Panc1 (cell line): ENCODE measurements at regions not wholly inside any gene's neighbourhood (a gene's known extent, or its start where the extent isn't known, plus 50 kb on each side); places are given as distances from the start of the nearest gene placed in this dataset.

Experiments
- ATAC-seq: fragments of 200-7000 bp; cut with Tn5 transposase; 2 replicates; pipeline ENCODE4 v1.9.1; 2020; ENCODE audit warnings: mild to moderate bottlenecking, moderate library complexity
- BruUV-seq: library from RNA; stranded (reverse); fragments of 400-500 nt; replicated peaks from 2 replicates; lab custom pipeline; 2021; lab: Mats Ljungman, UMichigan
- CTCF ChIA-PET: fragments of 300-600 bp; sonication (Branson Sonifier 250); formaldehyde crosslinking; loops from one replicate; lab custom pipeline; 2022; ENCODE audit warnings: antibody characterized with exemption; lab: Charles Lee
- POLR2A ChIA-PET: fragments of 300-600 bp; sonication (Branson Sonifier 250); formaldehyde crosslinking; loops from one replicate; lab custom pipeline; 2022; ENCODE audit warnings: antibody characterized with exemption; lab: Charles Lee
- DNase-seq: peaks from one replicate; pipeline ENCODE4 v3.0.0-alpha.2; 2010; ENCODE audit warnings: low read depth, low spot score
- H3K27ac ChIP-seq: 2 replicates; pipeline ENCODE4 v1.5.1; 2011; ENCODE audit warnings: mild to moderate bottlenecking, low read length, inconsistent platforms
- H3K27me3 ChIP-seq: fragments of 200-500 bp; sonication (Bioruptor generic); 2 replicates; pipeline ENCODE4 v1.6.0; 2014; ENCODE audit warnings: low read length, inconsistent platforms; ENCODE audit not compliant: control insufficient read depth, insufficient read depth
- H3K36me3 ChIP-seq: fragments of 200-500 bp; sonication (Bioruptor generic); 2 replicates; pipeline ENCODE4 v1.5.1; 2014; ENCODE audit warnings: inconsistent platforms, mild to moderate bottlenecking, low read length, moderate library complexity; ENCODE audit not compliant: control insufficient read depth, insufficient read depth
- H3K4me1 ChIP-seq: 2 replicates; pipeline ENCODE4 v1.5.1; 2011; ENCODE audit warnings: inconsistent platforms, mild to moderate bottlenecking, low read length, moderate library complexity; ENCODE audit not compliant: control insufficient read depth, insufficient read depth
- H3K4me3 ChIP-seq, 2 experiments: 2 replicates each; pipeline ENCODE4 v1.5.1; 2011 to 2012; ENCODE audit warnings: low read depth in 2 of 2, low read length in 2 of 2, mild to moderate bottlenecking in 2 of 2, inconsistent platforms in 1 of 2, moderate library complexity in 1 of 2
- H3K9me3 ChIP-seq: fragments of 200-500 bp; sonication (Bioruptor generic); 2 replicates; pipeline ENCODE4 v1.5.1; 2014; ENCODE audit warnings: low read depth, mild to moderate bottlenecking, inconsistent platforms, low read length, moderate library complexity; ENCODE audit not compliant: control insufficient read depth, insufficient read depth
- CTCF ChIP-seq: fragments of 450-650 bp; IDR thresholded peaks from 2 replicates; pipeline ENCODE4 v1.5.1; 2017; ENCODE audit warnings: mild to moderate bottlenecking
- POLR2AphosphoS5 ChIP-seq: IDR thresholded peaks from 2 replicates; pipeline ENCODE4 v1.6.1; 2012; ENCODE audit warnings: mild to moderate bottlenecking, low read depth, low read length, moderate library complexity
- REST ChIP-seq, 2 experiments: IDR thresholded peaks; 2 replicates each; pipeline ENCODE4 v1.6.1; 2011 to 2012; ENCODE audit warnings: low read depth in 2 of 2, control low read depth in 1 of 2, low read length in 1 of 2, mild to moderate bottlenecking in 1 of 2, moderate library complexity in 1 of 2; ENCODE audit not compliant: insufficient read depth in 1 of 2
- SIN3A ChIP-seq: IDR thresholded peaks from 2 replicates; pipeline ENCODE4 v1.6.1; 2012; ENCODE audit warnings: low read depth, mild to moderate bottlenecking, low read length, moderate library complexity, borderline replicate concordance; ENCODE audit not compliant: insufficient read depth
- TCF7L2 ChIP-seq: IDR thresholded peaks from 2 replicates; pipeline ENCODE4 v1.6.1; 2011; ENCODE audit warnings: mild to moderate bottlenecking, low read depth, low read length, inconsistent platforms
- in situ Hi-C: cut with HindIII; loops from 2 replicates; pipeline ENCODE4 v1.10.0; 2016; ENCODE audit warnings: low sequenced_read_pairs, low pct_unique_long_range_greater_than_20kb
- intact Hi-C: fragments of 100-400 bp; cut with micrococcal nuclease; formaldehyde crosslinking; loops from one replicate; pipeline ENCODE4 v1.10.0; 2022; ENCODE audit not compliant: unreplicated experiment

- no TSS peak for BruUV-seq
- ChIA-PET CTCF (no interaction called here), POLR2A (no interaction called here)
- ATAC-seq: no peak
- intact Hi-C loops (no loop called here), in situ Hi-C loops (no loop called here)
- H3K27ac ChIP-seq: no peak overlapping the region
- no peaks in the 10 kb centered on the region for H3K36me3 ChIP-seq
- H3K9me3 ChIP-seq: no peaks in the 10 kb centered on the region
- no peak overlapping the region for H3K4me3 ChIP-seq
- TF ChIP-seq SIN3A: no peak
- TF ChIP-seq TCF7L2: no peak
- no peak for TF ChIP-seq CTCF
- TF ChIP-seq POLR2AphosphoS5: no peak
- TF ChIP-seq REST (IDR thresholded peaks at IDR 0.05; ENCODE audit: insufficient read depth in 1 of 2, low read depth in 2 of 2, low read length in 1 of 2): no peak
- H3K27me3 ChIP-seq: no peaks in the 10 kb centered on the region
- H3K4me1 ChIP-seq: no peaks in the 10 kb centered on the region
- DNase-seq: no peak
Measured at GRCh38 chr1:185368313-185368855, 51.3 kb upstream of the IVNS1ABP start.

GRCh38 chr1:185367218-185367617 lies 50.2 kb upstream of the IVNS1ABP start:
- POLR2A ChIA-PET: no interaction called here
- CTCF ChIA-PET: interaction anchor here (0.6 kb wide), 1 partner anchor 43 kb away, joined by 6 read pairs; no protein-coding TSS in a partner anchor
- Histone ChIP-seq H3K9me3 (no peaks in the 10 kb centered on the region), H3K27ac (no peak overlapping the region), H3K4me1 (no peaks in the 10 kb centered on the region), H3K27me3 (no peaks in the 10 kb centered on the region), H3K36me3 (no peaks in the 10 kb centered on the region), H3K4me3 (no peak overlapping the region)
- intact Hi-C loops (no loop called here), in situ Hi-C loops (no loop called here)
- ATAC-seq (no peak), DNase-seq (no peak)
- BruUV-seq: no TSS peak
- TF ChIP-seq TCF7L2 (no peak), SIN3A (no peak), CTCF (no peak), POLR2AphosphoS5 (no peak), REST (IDR thresholded peaks at IDR 0.05; ENCODE audit: insufficient read depth in 1 of 2, low read depth in 2 of 2, low read length in 1 of 2) (no peak)
